B cell (primary cell): ENCODE measurements at regions not wholly inside any gene's neighbourhood (a gene's known extent, or its start where the extent isn't known, plus 50 kb on each side); places are given as distances from the start of the nearest gene placed in this dataset.

Source experiments
- ATAC-seq: fragments of 200-7000 bp; cut with Tn5 transposase; one replicate; pipeline ENCODE4 v1.10.0; 2021; ENCODE audit warnings: low read depth, mild to moderate bottlenecking, moderate number of reproducible peaks, moderate library complexity
- CTCF ChIA-PET: fragments of 350-600 bp; sonication (Branson Sonifier 250); formaldehyde crosslinking; loops from one replicate; lab custom pipeline; 2021; ENCODE audit warnings: antibody characterized with exemption, inconsistent platforms; lab: Charles Lee
- POLR2A ChIA-PET: fragments of 350-600 bp; sonication (Branson Sonifier 250); formaldehyde crosslinking; loops from one replicate; lab custom pipeline; 2021; ENCODE audit warnings: antibody characterized with exemption; lab: Charles Lee
- DNase-seq: peaks from one replicate; pipeline ENCODE4 v3.0.0; 2013
- H2AFZ ChIP-seq: 2 replicates; pipeline ENCODE4 v1.6.1; 2012; ENCODE audit warnings: mild to moderate bottlenecking, low read depth, low read length; ENCODE audit not compliant: insufficient read depth, poor library complexity, severe bottlenecking
- H3K27ac ChIP-seq, 2 donors: 1 replicate in 1 of 2; 2 replicates in 1 of 2; pipeline ENCODE4 v1.5.1; 2012 to 2013; ENCODE audit warnings: low read length in 2 of 2, mild to moderate bottlenecking in 2 of 2, moderate library complexity in 1 of 2
- H3K27me3 ChIP-seq, 4 experiments: fragments of 200-600 bp in 1 of 4; sonication (generic) in 1 of 4; replicated peaks in 1 of 4; 1 replicate in 2 of 4; 2 replicates in 2 of 4; pipeline versions ENCODE4 v1.6.1 to v1.7.0; 2013 to 2016; ENCODE audit warnings: low read length in 3 of 4, mild to moderate bottlenecking in 2 of 4, mixed read lengths in 1 of 4, moderate library complexity in 1 of 4; ENCODE audit not compliant: insufficient read depth in 4 of 4, control insufficient read depth in 3 of 4; ENCODE audit errors: control extremely low read depth in 1 of 4
- H3K36me3 ChIP-seq, 2 experiments: replicated peaks in 1 of 2; 1 replicate in 1 of 2; 2 replicates in 1 of 2; pipeline versions ENCODE4 v1.6.1 to v1.7.1; 2013; ENCODE audit warnings: low read length in 1 of 2; ENCODE audit not compliant: insufficient read depth in 2 of 2, control insufficient read depth in 1 of 2; ENCODE audit errors: control extremely low read depth in 1 of 2, extremely low read depth in 1 of 2
- H3K4me1 ChIP-seq, 2 donors: fragments of 200-600 bp in 1 of 2; sonication (generic) in 1 of 2; 1 replicate in 1 of 2; 2 replicates in 1 of 2; pipeline versions ENCODE4 v1.5.1 to v1.6.1; 2013 to 2017; ENCODE audit warnings: low read length in 2 of 2; ENCODE audit not compliant: control insufficient read depth in 2 of 2, insufficient read depth in 2 of 2
- H3K4me2 ChIP-seq: replicated peaks from 2 replicates; pipeline ENCODE3; 2012; ENCODE audit warnings: mild to moderate bottlenecking, low read depth, low read length; ENCODE audit not compliant: poor library complexity, severe bottlenecking
- H3K4me3 ChIP-seq, 5 experiments: fragments of 200-600 bp in 1 of 5; sonication (generic) in 1 of 5; 1 replicate in 3 of 5; 2 replicates in 2 of 5; pipeline versions ENCODE4 v1.5.1 to v1.7.0; 2011 to 2016; ENCODE audit warnings: low read length in 4 of 5, mild to moderate bottlenecking in 4 of 5, low read depth in 2 of 5, control low read depth in 1 of 5, moderate library complexity in 1 of 5; ENCODE audit not compliant: insufficient read depth in 1 of 5; ENCODE audit errors: control extremely low read depth in 1 of 5, extremely low read depth in 1 of 5
- H3K79me2 ChIP-seq: fragments of 200-600 bp; sonication (generic); one replicate; pipeline ENCODE4 v1.6.0; 2016; ENCODE audit warnings: low read length; ENCODE audit not compliant: control insufficient read depth, insufficient read depth
- H3K9ac ChIP-seq: fragments of 200-600 bp; sonication (generic); 2 replicates; pipeline ENCODE4 v1.6.1; 2017; ENCODE audit warnings: mild to moderate bottlenecking, low read length, moderate library complexity
- H3K9me3 ChIP-seq, 3 donors: one replicate each; pipeline versions ENCODE4 v1.6.1 to v1.7.1; 2013; ENCODE audit warnings: low read length in 2 of 3; ENCODE audit not compliant: control insufficient read depth in 2 of 3, insufficient read depth in 1 of 3; ENCODE audit errors: control extremely low read depth in 1 of 3
- H4K20me1 ChIP-seq: 2 replicates; pipeline ENCODE4 v1.6.0; 2012; ENCODE audit warnings: mild to moderate bottlenecking, low read length; ENCODE audit not compliant: insufficient read depth, control insufficient read depth, poor library complexity, severe bottlenecking
- H3K27ac Mint-ChIP-seq: one replicate; pipeline ENCODE4 v1.8.0; 2021; ENCODE audit warnings: mixed read lengths
- H3K27me3 Mint-ChIP-seq: one replicate; pipeline ENCODE4 v1.8.0; 2021; ENCODE audit warnings: mixed read lengths
- H3K4me1 Mint-ChIP-seq: one replicate; pipeline ENCODE4 v1.8.0; 2021; ENCODE audit warnings: mixed read lengths
- H3K4me3 Mint-ChIP-seq: one replicate; pipeline ENCODE4 v1.8.0; 2021; ENCODE audit warnings: mixed read lengths
- H3K9me3 Mint-ChIP-seq: one replicate; pipeline ENCODE4 v1.8.0; 2022; ENCODE audit warnings: mixed read lengths; ENCODE audit not compliant: insufficient read depth
- CTCF ChIP-seq: fragments of 200-600 bp; IDR thresholded peaks from one replicate; pipeline ENCODE4 v1.8.0; 2022; ENCODE audit warnings: antibody characterized with exemption, mild to moderate bottlenecking
- EZH2 ChIP-seq: IDR thresholded peaks from 2 replicates; pipeline ENCODE4 v1.6.1; 2012; ENCODE audit warnings: borderline replicate concordance, low read depth, mild to moderate bottlenecking, moderate library complexity, low read length; ENCODE audit not compliant: insufficient read depth, poor library complexity, severe bottlenecking
- whole genome bisulfite sequencing: methylation state at CpG from one replicate; pipeline ENCODE4 v1.1.5; 2013; ENCODE audit warnings: missing lambda C conversion rate; ENCODE audit not compliant: insufficient coverage; 5-methylcytosine and 5-hydroxymethylcytosine counted together
- intact Hi-C: fragments of 100-400 bp; cut with micrococcal nuclease; formaldehyde crosslinking; loops from one replicate; pipeline ENCODE4 v1.10.0; 2022

GRCh38 chr1:90507173-90507572, 209.9 kb downstream of the BARHL2 start:
- no peaks in the 10 kb centered on the region for H3K9me3 ChIP-seq
- no peak overlapping the region for H3K9ac ChIP-seq
- POLR2A ChIA-PET: no interaction called here
- ATAC-seq (no peak), DNase-seq (no peak)
- CTCF ChIA-PET: no interaction called here
- no peak overlapping the region for H3K4me2 ChIP-seq
- H4K20me1 ChIP-seq: no peaks in the 10 kb centered on the region
- H3K27ac ChIP-seq: no peak overlapping the region
- whole genome bisulfite sequencing: no CpG with 5 or more reads among the region's 5 CpGs
- Mint-ChIP-seq H3K9me3 (no peaks in the 10 kb centered on the region), H3K27me3 (no peaks in the 10 kb centered on the region), H3K4me1 (no peaks in the 10 kb centered on the region), H3K27ac (no peak overlapping the region), H3K4me3 (no peak overlapping the region)
- H3K27me3 ChIP-seq: no peaks in the 10 kb centered on the region
- H3K4me1 ChIP-seq: no peaks in the 10 kb centered on the region
- intact Hi-C loops: no loop called here
- no peaks in the 10 kb centered on the region for H3K36me3 ChIP-seq
- no peak for TF ChIP-seq EZH2
- TF ChIP-seq CTCF: no peak
- H3K4me3 ChIP-seq: no peak overlapping the region
- no peak overlapping the region for H2AFZ ChIP-seq
- no peaks in the 10 kb centered on the region for H3K79me2 ChIP-seq

- no peak overlapping the region for H3K27ac Mint-ChIP-seq
- no peak for TF ChIP-seq CTCF
- no peak for TF ChIP-seq EZH2
- H3K4me3 Mint-ChIP-seq: no peak overlapping the region
These were observed 211.3 kb downstream of the BARHL2 start for GRCh38 chr1:90505806-90506205.

More at GRCh38 chr1:90505806-90506205, 211.3 kb downstream of the BARHL2 start:
- Histone ChIP-seq H2AFZ (no peak overlapping the region), H3K27ac (no peak overlapping the region), H3K4me3 (no peak overlapping the region), H3K27me3 (no peaks in the 10 kb centered on the region), H4K20me1 (no peaks in the 10 kb centered on the region), H3K4me2 (no peak overlapping the region), H3K4me1 (no peaks in the 10 kb centered on the region), H3K9ac (no peak overlapping the region), H3K36me3 (no peaks in the 10 kb centered on the region), H3K79me2 (no peaks in the 10 kb centered on the region), H3K9me3 (no peaks in the 10 kb centered on the region)
- DNase-seq (no peak), ATAC-seq (no peak)
- CTCF ChIA-PET: no interaction called here
- intact Hi-C loops: no loop called here
- POLR2A ChIA-PET: no interaction called here
- no CpG with 5 or more reads among the region's 2 CpGs for WGBS
- peaks cover 3% of the 10 kb centered on the region for H3K27me3 Mint-ChIP-seq
- no peaks in the 10 kb centered on the region for H3K9me3 Mint-ChIP-seq
- no peaks in the 10 kb centered on the region for H3K4me1 Mint-ChIP-seq
